CD14-positive monocyte (primary cell): ENCODE measurements at regions not wholly inside any gene's neighbourhood (a gene's known extent, or its start where the extent isn't known, plus 50 kb on each side); places are given as distances from the start of the nearest gene placed in this dataset.

Experiments
- DNase-seq, 3 donors: peaks; one replicate each; pipeline ENCODE4 v3.0.0-alpha.2; 2011 to 2022
- H2AFZ ChIP-seq: 2 replicates; pipeline ENCODE4 v1.6.0; 2012; ENCODE audit warnings: mild to moderate bottlenecking, low read depth, low read length, inconsistent platforms; ENCODE audit not compliant: insufficient read depth, poor library complexity, severe bottlenecking
- H3K27ac ChIP-seq, 2 donors: 1 replicate in 1 of 2; 2 replicates in 1 of 2; pipeline ENCODE4 v1.5.1; 2012 to 2013; ENCODE audit warnings: low read length in 2 of 2, control low read depth in 1 of 2, inconsistent platforms in 1 of 2, low read depth in 1 of 2, mild to moderate bottlenecking in 1 of 2
- H3K27me3 ChIP-seq, 2 donors: one replicate each; pipeline versions ENCODE4 v1.6.0 to v1.6.1; 2011 to 2013; ENCODE audit warnings: low read length in 2 of 2; ENCODE audit not compliant: control insufficient read depth in 2 of 2, insufficient read depth in 2 of 2
- H3K36me3 ChIP-seq, 2 donors: replicated peaks in 1 of 2; 1 replicate in 1 of 2; 2 replicates in 1 of 2; pipeline versions ENCODE4 v1.5.1 to v1.6.1; 2012 to 2013; ENCODE audit warnings: low read length in 2 of 2, control low read depth in 1 of 2, inconsistent platforms in 1 of 2, mild to moderate bottlenecking in 1 of 2; ENCODE audit not compliant: insufficient read depth in 2 of 2, control insufficient read depth in 1 of 2
- H3K4me1 ChIP-seq, 2 donors: 1 replicate in 1 of 2; 2 replicates in 1 of 2; pipeline versions ENCODE4 v1.5.1 to v1.6.1; 2012 to 2013; ENCODE audit warnings: low read length in 2 of 2, control low read depth in 1 of 2, inconsistent platforms in 1 of 2, mild to moderate bottlenecking in 1 of 2, moderate library complexity in 1 of 2; ENCODE audit not compliant: insufficient read depth in 2 of 2, control insufficient read depth in 1 of 2
- H3K4me2 ChIP-seq: replicated peaks from 2 replicates; pipeline ENCODE3; 2012; ENCODE audit warnings: low read length, moderate library complexity, mild to moderate bottlenecking; ENCODE audit not compliant: poor library complexity, severe bottlenecking; ENCODE audit errors: extremely low read depth
- H3K4me3 ChIP-seq, 3 experiments: fragments of 200-600 bp in 1 of 3; sonication (generic) in 1 of 3; replicated peaks in 1 of 3; 1 replicate in 2 of 3; 2 replicates in 1 of 3; pipeline ENCODE4 v1.5.1; 2011 to 2013; ENCODE audit warnings: low read length in 3 of 3, mild to moderate bottlenecking in 3 of 3, control low read depth in 2 of 3, low read depth in 2 of 3, inconsistent platforms in 1 of 3, moderate library complexity in 1 of 3
- H3K79me2 ChIP-seq: 2 replicates; pipeline ENCODE4 v1.6.0; 2012; ENCODE audit warnings: mild to moderate bottlenecking, control low read depth, inconsistent platforms, low read length, moderate library complexity; ENCODE audit not compliant: insufficient read depth
- H3K9ac ChIP-seq: 2 replicates; pipeline ENCODE4 v1.6.0; 2017; ENCODE audit warnings: low read length, mild to moderate bottlenecking; ENCODE audit not compliant: insufficient read depth, poor library complexity, severe bottlenecking
- H3K9me3 ChIP-seq, 2 donors: replicated peaks in 1 of 2; 1 replicate in 1 of 2; 2 replicates in 1 of 2; pipeline versions ENCODE4 v1.5.1 to v1.6.1; 2012 to 2013; ENCODE audit warnings: low read length in 2 of 2, control low read depth in 1 of 2; ENCODE audit not compliant: control insufficient read depth in 1 of 2, insufficient read depth in 1 of 2
- H4K20me1 ChIP-seq: 2 replicates; pipeline ENCODE4 v1.6.0; 2012; ENCODE audit warnings: mild to moderate bottlenecking, low read length, control low read depth, moderate library complexity; ENCODE audit not compliant: insufficient read depth
- H3K27ac Mint-ChIP-seq, 7 donors: one replicate each; pipeline ENCODE4 v1.8.0; 2020; ENCODE audit warnings: mild to moderate bottlenecking in 7 of 7, mixed read lengths in 7 of 7, moderate library complexity in 6 of 7, inconsistent platforms in 2 of 7
- H3K27me3 Mint-ChIP-seq, 3 donors: one replicate each; pipeline ENCODE4 v1.8.0; 2021 to 2022; ENCODE audit warnings: low read depth in 3 of 3, mild to moderate bottlenecking in 3 of 3, mixed read lengths in 3 of 3, moderate library complexity in 3 of 3, inconsistent platforms in 1 of 3
- H3K36me3 Mint-ChIP-seq, 2 donors: one replicate each; pipeline ENCODE4 v1.8.0; 2020; ENCODE audit warnings: mixed read lengths in 2 of 2, inconsistent platforms in 1 of 2, mild to moderate bottlenecking in 1 of 2
- H3K4me1 Mint-ChIP-seq: one replicate; pipeline ENCODE4 v1.8.0; 2020; ENCODE audit warnings: mild to moderate bottlenecking, mixed read lengths
- H3K4me3 Mint-ChIP-seq, 2 donors: one replicate each; pipeline ENCODE4 v1.8.0; 2020; ENCODE audit warnings: mild to moderate bottlenecking in 2 of 2, mixed read lengths in 2 of 2, moderate library complexity in 1 of 2
- H3K9me3 Mint-ChIP-seq, 7 donors: one replicate each; pipeline ENCODE4 v1.8.0; 2020 to 2022; ENCODE audit warnings: mixed read lengths in 7 of 7, mild to moderate bottlenecking in 6 of 7, moderate library complexity in 6 of 7, inconsistent platforms in 2 of 7
- WGBS: methylation state at CpG from one replicate; pipeline ENCODE4 v1.1.5; 2013; ENCODE audit warnings: missing lambda C conversion rate; ENCODE audit not compliant: insufficient coverage; 5-methylcytosine and 5-hydroxymethylcytosine counted together
- intact Hi-C, 2 donors: fragments of 100-400 bp; cut with micrococcal nuclease; formaldehyde crosslinking; loops; one replicate each; pipeline versions ENCODE4 v1.15.0 to v1.15.1; 2023
- TF ChIP-seq, protein P1 (sequence below): fragments of 200-600 bp; IDR thresholded peaks from one replicate; pipeline ENCODE4 v1.8.0; 2022; ENCODE audit warnings: antibody characterized with exemption, mild to moderate bottlenecking

DNA sequence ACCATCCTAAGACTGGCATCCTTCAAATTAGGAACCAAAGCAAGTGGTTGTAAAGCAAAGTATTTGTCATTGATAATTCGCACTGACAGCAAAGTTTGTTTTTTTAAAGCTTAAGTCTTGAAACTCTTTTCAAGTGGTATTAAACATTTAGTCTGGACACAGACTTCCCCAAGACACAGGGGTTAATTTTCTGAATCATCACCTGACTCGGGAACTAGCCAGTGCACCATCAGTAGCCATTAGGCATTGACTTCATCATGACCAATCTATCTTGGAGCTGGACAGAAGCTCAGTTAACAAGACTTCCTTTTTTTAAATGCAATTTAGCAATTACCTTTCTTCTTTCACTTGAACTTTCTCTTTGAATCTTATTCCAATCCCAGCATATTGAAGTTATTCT is 210.6 kb downstream of the ZNF365 start:
- Histone ChIP-seq H3K79me2 (no peaks in the 10 kb centered on the region), H4K20me1 (no peaks in the 10 kb centered on the region), H3K27me3 (no peaks in the 10 kb centered on the region), H3K27ac (no peak overlapping the region), H3K9ac (no peak overlapping the region), H3K4me3 (no peak overlapping the region), H2AFZ (no peak overlapping the region), H3K36me3 (no peaks in the 10 kb centered on the region), H3K4me2 (no peak overlapping the region), H3K4me1 (peaks cover 6 to 8% of the 10 kb centered on the region in 2 donors), H3K9me3 (peaks cover 0 to 10% of the 10 kb centered on the region in 2 donors)
- Mint-ChIP-seq H3K9me3 (peaks cover 2 to 10% (median 10%) of the 10 kb centered on the region in 7 donors), H3K27me3 (peaks cover 3 to 5% (median 4%) of the 10 kb centered on the region in 3 donors), H3K27ac (peak overlapping the region in 1 of 7 donors; percentile 58), H3K4me1 (peaks cover 17% of the 10 kb centered on the region), H3K36me3 (no peaks in the 10 kb centered on the region), H3K4me3 (no peak overlapping the region)
- TF ChIP-seq, protein P1, sequence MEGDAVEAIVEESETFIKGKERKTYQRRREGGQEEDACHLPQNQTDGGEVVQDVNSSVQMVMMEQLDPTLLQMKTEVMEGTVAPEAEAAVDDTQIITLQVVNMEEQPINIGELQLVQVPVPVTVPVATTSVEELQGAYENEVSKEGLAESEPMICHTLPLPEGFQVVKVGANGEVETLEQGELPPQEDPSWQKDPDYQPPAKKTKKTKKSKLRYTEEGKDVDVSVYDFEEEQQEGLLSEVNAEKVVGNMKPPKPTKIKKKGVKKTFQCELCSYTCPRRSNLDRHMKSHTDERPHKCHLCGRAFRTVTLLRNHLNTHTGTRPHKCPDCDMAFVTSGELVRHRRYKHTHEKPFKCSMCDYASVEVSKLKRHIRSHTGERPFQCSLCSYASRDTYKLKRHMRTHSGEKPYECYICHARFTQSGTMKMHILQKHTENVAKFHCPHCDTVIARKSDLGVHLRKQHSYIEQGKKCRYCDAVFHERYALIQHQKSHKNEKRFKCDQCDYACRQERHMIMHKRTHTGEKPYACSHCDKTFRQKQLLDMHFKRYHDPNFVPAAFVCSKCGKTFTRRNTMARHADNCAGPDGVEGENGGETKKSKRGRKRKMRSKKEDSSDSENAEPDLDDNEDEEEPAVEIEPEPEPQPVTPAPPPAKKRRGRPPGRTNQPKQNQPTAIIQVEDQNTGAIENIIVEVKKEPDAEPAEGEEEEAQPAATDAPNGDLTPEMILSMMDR = no peak
- DNase-seq = peak in 1 of 3 donors; percentile 31
- intact Hi-C loops = no loop called here
- 100% methylated on average over 1 of the region's 2 CpGs for WGBS

DNA sequence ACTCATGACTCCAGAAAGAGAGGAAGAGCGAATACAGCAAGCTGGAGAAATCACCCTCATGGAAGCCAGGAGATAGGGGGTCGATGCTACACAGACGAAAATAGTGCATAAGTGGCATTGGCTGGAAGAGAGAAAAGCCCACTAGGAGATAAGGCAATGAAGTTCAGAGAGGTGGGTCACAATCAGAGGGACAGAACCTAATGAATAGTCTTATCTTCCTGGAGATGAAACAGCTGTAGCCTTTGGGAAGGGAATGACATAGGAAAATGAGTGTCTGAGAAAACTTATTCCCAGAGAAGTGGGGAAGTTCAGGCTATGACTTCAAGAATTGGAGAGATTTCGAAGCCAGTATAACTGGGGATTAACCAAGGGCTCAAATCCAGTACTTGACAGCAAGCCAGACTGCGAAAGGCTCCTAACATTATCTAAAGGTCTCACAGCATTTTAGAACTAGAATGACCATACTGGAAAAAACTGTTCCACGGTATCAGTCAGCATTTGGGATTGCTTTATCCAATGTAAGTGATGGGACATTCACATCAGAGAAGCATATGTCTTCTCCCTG is 211.1 kb downstream of the ZNF365 start:
- Histone ChIP-seq H3K27me3 (no peaks in the 10 kb centered on the region), H3K9me3 (peaks cover 0 to 10% of the 10 kb centered on the region in 2 donors), H2AFZ (no peak overlapping the region), H3K4me2 (no peak overlapping the region), H3K36me3 (no peaks in the 10 kb centered on the region), H3K9ac (no peak overlapping the region), H3K4me1 (peaks cover 7 to 14% of the 10 kb centered on the region in 2 donors), H3K27ac (no peak overlapping the region), H3K4me3 (no peak overlapping the region), H4K20me1 (no peaks in the 10 kb centered on the region), H3K79me2 (no peaks in the 10 kb centered on the region)
- Mint-ChIP-seq H3K4me1 (peaks cover 23% of the 10 kb centered on the region), H3K27me3 (peaks cover 3 to 5% (median 4%) of the 10 kb centered on the region in 3 donors), H3K9me3 (peaks cover 2 to 10% (median 10%) of the 10 kb centered on the region in 7 donors), H3K36me3 (no peaks in the 10 kb centered on the region), H3K27ac (peak overlapping the region in 1 of 7 donors; percentile 58), H3K4me3 (no peak overlapping the region)
- intact Hi-C loops = no loop called here
- WGBS = 94% methylated on average over 2 of the region's 6 CpGs
- TF ChIP-seq, protein P1 = no peak
- DNase-seq = no peak
